ENCODE measurements at regions not wholly inside any gene's neighbourhood (a gene's known extent, or its start where the extent isn't known, plus 50 kb on each side); places are given as distances from the start of the nearest gene placed in this dataset.

GRCh38 chr2:22787745-22788144 is 597.2 kb upstream of the KLHL29 start:
- no peak for TF ChIP-seq CTCF (IDR thresholded peaks at IDR 0.05)
- no peak for TF ChIP-seq EP300 (IDR thresholded peaks at IDR 0.05)
- no peak for TF ChIP-seq POLR2A (IDR thresholded peaks at IDR 0.05)

All from ovary (tissue), 3 donors.